Umbilical cord (tissue), 1 donor: ENCODE measurements at regions not wholly inside any gene's neighbourhood (a gene's known extent, or its start where the extent isn't known, plus 50 kb on each side); places are given as distances from the start of the nearest gene placed in this dataset.

Source experiments
- DNase-seq: peaks from one replicate; pipeline ENCODE4 v3.0.0-alpha.2; 2015; ENCODE audit warnings: low spot score

GRCh38 chr10:47190301-47190700 is 109.7 kb upstream of the GDF10 start:
- no peak for DNase-seq

GRCh38 chr10:47190802-47191450 is 109.1 kb upstream of the GDF10 start:
- DNase-seq: no peak

GRCh38 chr10:47192273-47192672 is 107.7 kb upstream of the GDF10 start:
- DNase-seq: no peak

- no peak for DNase-seq
Observed at GRCh38 chr10:47193666-47194065, 106.3 kb upstream of the GDF10 start.

GRCh38 chr10:47195274-47195885 is 104.6 kb upstream of the GDF10 start:
- DNase-seq: no peak

- no peak for DNase-seq
Observed at GRCh38 chr10:47196691-47197090, 103.3 kb upstream of the GDF10 start.

- no peak for DNase-seq
Observed at GRCh38 chr10:47198221-47198620, 101.8 kb upstream of the GDF10 start.

GRCh38 chr10:47205192-47205591 is 94.8 kb upstream of the GDF10 start:
- DNase-seq: no peak

- no peak for DNase-seq
Observed at GRCh38 chr10:47206449-47207280, 93.3 kb upstream of the GDF10 start.

- peak; percentile 51 for DNase-seq
Observed at GRCh38 chr10:47207281-47207615, 92.7 kb upstream of the GDF10 start.

GRCh38 chr10:47207894-47208469 is 92.0 kb upstream of the GDF10 start:
- no peak for DNase-seq

GRCh38 chr10:47209466-47209865 is 90.5 kb upstream of the GDF10 start:
- DNase-seq: no peak

GRCh38 chr10:47214520-47214919 is 85.5 kb upstream of the GDF10 start:
- DNase-seq: no peak

- DNase-seq: no peak
Observed at GRCh38 chr10:47217113-47217512, 82.9 kb upstream of the GDF10 start.

GRCh38 chr10:47218803-47219202 is 81.2 kb upstream of the GDF10 start:
- no peak for DNase-seq

GRCh38 chr10:47222461-47222860 is 77.5 kb upstream of the GDF10 start:
- DNase-seq: no peak

GRCh38 chr10:47223236-47223635 is 76.8 kb upstream of the GDF10 start:
- no peak for DNase-seq

GRCh38 chr10:47224546-47225218 is 75.3 kb upstream of the GDF10 start:
- peak; percentile 16 for DNase-seq

GRCh38 chr10:47225219-47225927 is 74.6 kb upstream of the GDF10 start:
- DNase-seq: no peak

GRCh38 chr10:47225928-47226645 is 73.9 kb upstream of the GDF10 start:
- no peak for DNase-seq

GRCh38 chr10:47230482-47230881 is 69.5 kb upstream of the GDF10 start:
- no peak for DNase-seq
